Astrocyte (in vitro differentiated cells and primary cell): ENCODE measurements at regions not wholly inside any gene's neighbourhood (a gene's known extent, or its start where the extent isn't known, plus 50 kb on each side); places are given as distances from the start of the nearest gene placed in this dataset.
A peak's percentile ranks its signal among the peaks of the same experiment; 100 is the strongest.

Source experiments
- DNase-seq: peaks from one replicate; pipeline ENCODE4 v3.0.0-alpha.2; 2010; ENCODE audit warnings: low read depth
- FAIRE-seq: peaks from 2 replicates; lab custom pipeline; 2011; peaks lifted over from hg19 to GRCh38; lab: Jason Lieb, UNC
- H2AFZ ChIP-seq: 2 replicates; pipeline ENCODE4 v1.6.0; 2012; ENCODE audit warnings: low read depth, low read length, inconsistent platforms
- H3K27ac ChIP-seq: 2 replicates; pipeline ENCODE4 v1.5.1; 2011; ENCODE audit warnings: low read depth, low read length, inconsistent platforms
- H3K27me3 ChIP-seq: 2 replicates; pipeline ENCODE4 v1.6.0; 2011; ENCODE audit warnings: low read length, inconsistent platforms; ENCODE audit not compliant: insufficient read depth
- H3K36me3 ChIP-seq: 2 replicates; pipeline ENCODE4 v1.5.1; 2011; ENCODE audit warnings: low read length, inconsistent platforms; ENCODE audit not compliant: insufficient read depth
- H3K4me1 ChIP-seq: 2 replicates; pipeline ENCODE4 v1.5.1; 2011; ENCODE audit warnings: low read length, inconsistent platforms; ENCODE audit not compliant: insufficient read depth
- H3K4me2 ChIP-seq: 2 replicates; pipeline ENCODE4 v1.6.0; 2012; ENCODE audit warnings: low read length, inconsistent platforms
- H3K4me3 ChIP-seq: 2 replicates; pipeline ENCODE4 v1.5.1; 2011; ENCODE audit warnings: low read depth, mild to moderate bottlenecking, low read length, inconsistent platforms; ENCODE audit not compliant: insufficient read depth
- H3K79me2 ChIP-seq: 2 replicates; pipeline ENCODE4 v1.6.0; 2012; ENCODE audit warnings: mild to moderate bottlenecking, low read length, inconsistent platforms; ENCODE audit not compliant: insufficient read depth
- H3K9ac ChIP-seq: 2 replicates; pipeline ENCODE4 v1.6.0; 2012; ENCODE audit warnings: mild to moderate bottlenecking, low read length, inconsistent platforms
- H3K9me3 ChIP-seq: 2 replicates; pipeline ENCODE4 v1.5.1; 2012; ENCODE audit warnings: low read depth, mild to moderate bottlenecking, low read length, inconsistent platforms; ENCODE audit not compliant: insufficient read depth
- H4K20me1 ChIP-seq: 2 replicates; pipeline ENCODE4 v1.6.0; 2012; ENCODE audit warnings: low read length, inconsistent platforms; ENCODE audit not compliant: insufficient read depth
- H3K27ac Mint-ChIP-seq: one replicate; pipeline ENCODE4 v1.8.0; 2021; ENCODE audit warnings: mild to moderate bottlenecking, mixed read lengths; ENCODE audit not compliant: unreplicated experiment
- H3K27me3 Mint-ChIP-seq: one replicate; pipeline ENCODE4 v1.8.0; 2021; ENCODE audit warnings: low read depth, mixed read lengths; ENCODE audit not compliant: unreplicated experiment
- H3K36me3 Mint-ChIP-seq: one replicate; pipeline ENCODE4 v1.8.0; 2021; ENCODE audit warnings: low read depth, mixed read lengths; ENCODE audit not compliant: unreplicated experiment
- H3K4me1 Mint-ChIP-seq: one replicate; pipeline ENCODE4 v1.8.0; 2021; ENCODE audit warnings: low read depth, mixed read lengths; ENCODE audit not compliant: unreplicated experiment
- H3K4me3 Mint-ChIP-seq: one replicate; pipeline ENCODE4 v1.8.0; 2021; ENCODE audit warnings: mild to moderate bottlenecking, moderate library complexity, mixed read lengths; ENCODE audit not compliant: unreplicated experiment
- H3K9me3 Mint-ChIP-seq: one replicate; pipeline ENCODE4 v1.8.0; 2021; ENCODE audit warnings: mild to moderate bottlenecking, mixed read lengths; ENCODE audit not compliant: unreplicated experiment
- CTCF ChIP-seq: IDR thresholded peaks from 2 replicates; pipeline ENCODE4 v1.5.1; 2011; ENCODE audit warnings: low read depth, mild to moderate bottlenecking, inconsistent platforms, low read length, moderate library complexity; ENCODE audit not compliant: insufficient read depth
- EZH2 ChIP-seq: IDR thresholded peaks from 2 replicates; pipeline ENCODE4 v1.6.1; 2012; ENCODE audit warnings: mild to moderate bottlenecking, low read length, inconsistent platforms; ENCODE audit not compliant: insufficient read depth

DNA sequence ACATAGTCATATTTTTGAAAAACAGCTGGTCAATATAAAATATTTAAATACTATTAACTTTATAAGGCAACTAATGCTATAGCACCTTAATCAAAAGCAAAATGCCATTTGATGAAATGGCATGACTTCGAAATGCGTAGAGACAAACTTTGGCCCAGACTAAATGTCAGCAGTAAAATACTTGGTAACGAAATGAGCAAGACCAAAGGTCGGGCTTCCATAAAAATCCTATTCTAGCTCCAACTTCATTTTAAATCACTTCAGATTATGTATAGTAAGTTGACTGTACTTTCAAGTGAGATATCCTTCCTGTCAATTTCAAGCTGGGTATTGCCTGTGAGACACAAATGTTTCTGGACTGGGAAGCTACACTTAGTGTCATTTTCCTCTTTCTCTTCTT is 805.4 kb upstream of the ZNF608 start:
- H3K79me2 ChIP-seq: no peaks in the 10 kb centered on the region
- no peak overlapping the region for H2AFZ ChIP-seq
- Mint-ChIP-seq H3K36me3 (no peaks in the 10 kb centered on the region), H3K27me3 (no peaks in the 10 kb centered on the region), H3K4me3 (no peak overlapping the region), H3K27ac (no peak overlapping the region), H3K4me1 (peaks cover 13% of the 10 kb centered on the region), H3K9me3 (no peaks in the 10 kb centered on the region)
- no peak for DNase-seq
- H3K27ac ChIP-seq: no peak overlapping the region
- H3K9ac ChIP-seq: no peak overlapping the region
- H3K9me3 ChIP-seq: no peaks in the 10 kb centered on the region
- TF ChIP-seq CTCF: no peak
- no peaks in the 10 kb centered on the region for H4K20me1 ChIP-seq
- no peaks in the 10 kb centered on the region for H3K27me3 ChIP-seq
- H3K4me3 ChIP-seq: no peak overlapping the region
- no peak overlapping the region for H3K4me2 ChIP-seq
- FAIRE-seq: no peak
- H3K4me1 ChIP-seq: peaks cover 16% of the 10 kb centered on the region
- H3K36me3 ChIP-seq: no peaks in the 10 kb centered on the region

DNA sequence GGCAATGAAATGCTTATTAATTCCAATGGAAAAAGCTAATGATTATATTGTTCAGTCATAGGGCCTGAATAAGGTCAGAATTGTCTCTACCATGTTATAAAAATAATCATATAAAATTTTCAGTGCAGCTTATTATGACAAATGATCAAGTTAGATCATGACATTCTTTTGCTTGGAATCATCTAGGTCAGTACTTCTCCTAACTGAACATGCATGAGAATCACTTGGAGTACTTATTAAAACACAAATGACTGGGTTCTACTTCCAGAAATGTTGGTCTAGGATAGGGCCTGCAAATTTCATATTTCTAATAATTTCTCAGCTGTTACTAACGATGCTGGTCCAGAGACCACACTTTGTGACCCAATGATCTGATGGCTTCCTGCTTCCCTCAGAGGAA is 806.0 kb upstream of the ZNF608 start:
- no peak overlapping the region for H3K9ac ChIP-seq
- H3K4me2 ChIP-seq: no peak overlapping the region
- TF ChIP-seq EZH2 (no peak), CTCF (no peak)
- no peak for FAIRE-seq
- H3K36me3 ChIP-seq: no peaks in the 10 kb centered on the region
- no peak overlapping the region for H3K4me3 ChIP-seq
- no peaks in the 10 kb centered on the region for H3K27me3 Mint-ChIP-seq
- H4K20me1 ChIP-seq: no peaks in the 10 kb centered on the region
- H3K27me3 ChIP-seq: no peaks in the 10 kb centered on the region
- H3K9me3 Mint-ChIP-seq: peaks cover 1% of the 10 kb centered on the region
- H3K4me3 Mint-ChIP-seq: no peak overlapping the region
- H3K79me2 ChIP-seq: no peaks in the 10 kb centered on the region
- no peak overlapping the region for H2AFZ ChIP-seq
- no peaks in the 10 kb centered on the region for H3K36me3 Mint-ChIP-seq
- peaks cover 16% of the 10 kb centered on the region for H3K4me1 ChIP-seq
- no peak overlapping the region for H3K27ac Mint-ChIP-seq
- no peak overlapping the region for H3K27ac ChIP-seq
- peak; percentile 47 for DNase-seq
- H3K9me3 ChIP-seq: no peaks in the 10 kb centered on the region
- peaks cover 13% of the 10 kb centered on the region for H3K4me1 Mint-ChIP-seq

- no peaks in the 10 kb centered on the region for H3K36me3 Mint-ChIP-seq
- H3K27me3 Mint-ChIP-seq: no peaks in the 10 kb centered on the region
- peaks cover 1% of the 10 kb centered on the region for H3K9me3 Mint-ChIP-seq
Measured at GRCh38 chr5:125554355-125554754, 807.9 kb upstream of the ZNF608 start.

More at GRCh38 chr5:125554355-125554754, 807.9 kb upstream of the ZNF608 start:
- no peak overlapping the region for H3K27ac ChIP-seq
- H3K9me3 ChIP-seq: no peaks in the 10 kb centered on the region
- Mint-ChIP-seq H3K4me1 (peaks cover 26% of the 10 kb centered on the region), H3K4me3 (no peak overlapping the region), H3K27ac (no peak overlapping the region)
- H4K20me1 ChIP-seq: no peaks in the 10 kb centered on the region
- no peak for FAIRE-seq
- H3K9ac ChIP-seq: no peak overlapping the region
- no peak for TF ChIP-seq CTCF
- TF ChIP-seq EZH2: no peak
- H3K4me1 ChIP-seq: peaks cover 26% of the 10 kb centered on the region
- no peak for DNase-seq
- H3K4me3 ChIP-seq: no peak overlapping the region
- no peaks in the 10 kb centered on the region for H3K36me3 ChIP-seq
- no peaks in the 10 kb centered on the region for H3K79me2 ChIP-seq
- H2AFZ ChIP-seq: no peak overlapping the region
- no peaks in the 10 kb centered on the region for H3K27me3 ChIP-seq
- H3K4me2 ChIP-seq: no peak overlapping the region
